ENCODE measurements at regions not wholly inside any gene's neighbourhood (a gene's known extent, or its start where the extent isn't known, plus 50 kb on each side); places are given as distances from the start of the nearest gene placed in this dataset.

GRCh38 chr11:33941637-33942160 is 49.8 kb upstream of the LMO2 start:
- DNase-seq (ENCODE audit: low read depth) = no peak
- no peak overlapping the region for H3K4me3 ChIP-seq (ENCODE audit: low read depth, low read length)

All from skeletal muscle cell (primary cell).